Lower lobe of right lung (tissue), 2 donors: ENCODE measurements at regions not wholly inside any gene's neighbourhood (a gene's known extent, or its start where the extent isn't known, plus 50 kb on each side); places are given as distances from the start of the nearest gene placed in this dataset.

Experiments used
- ATAC-seq, 2 donors: fragments of 200-7000 bp; cut with Tn5 transposase; one replicate each; pipeline ENCODE4 v1.9.1; 2020 to 2022; ENCODE audit warnings: mild to moderate bottlenecking in 2 of 2, moderate library complexity in 2 of 2
- DNase-seq: peaks from one replicate; pipeline ENCODE4 v3.0.0-alpha.2; 2020
- H3K27ac ChIP-seq: fragments of 200-600 bp; one replicate; pipeline ENCODE4 v1.8.0; 2022
- H3K27me3 ChIP-seq: fragments of 200-600 bp; one replicate; pipeline ENCODE4 v1.8.0; 2022; ENCODE audit warnings: low read depth
- H3K36me3 ChIP-seq: fragments of 200-600 bp; one replicate; pipeline ENCODE4 v1.8.0; 2022; ENCODE audit warnings: mild to moderate bottlenecking
- H3K4me1 ChIP-seq: fragments of 200-600 bp; one replicate; pipeline ENCODE4 v1.8.0; 2022
- H3K4me3 ChIP-seq: fragments of 200-600 bp; one replicate; pipeline ENCODE4 v1.8.0; 2022; ENCODE audit warnings: mild to moderate bottlenecking
- H3K9me3 ChIP-seq: fragments of 200-600 bp; one replicate; pipeline ENCODE4 v1.8.0; 2022
- CTCF ChIP-seq: fragments of 200-600 bp; IDR thresholded peaks from one replicate; pipeline ENCODE4 v1.8.0; 2022; ENCODE audit warnings: antibody characterized with exemption, mild to moderate bottlenecking
- intact Hi-C: fragments of 100-400 bp; cut with DNase I; formaldehyde crosslinking; loops from one replicate; pipeline ENCODE4 v1.11.0; 2022
- donor health status: DM: no; HTN: yes; CAD: no; lungs with severe emphysema.

- no peak for ATAC-seq
Measured at GRCh38 chr4:133741766-133742165, 459.8 kb downstream of the PABPC4L start.

GRCh38 chr4:133720001-133720400, 481.6 kb downstream of the PABPC4L start:
- no peak for DNase-seq
- intact Hi-C loops: no loop called here
- H3K36me3 ChIP-seq: no peaks in the 10 kb centered on the region

More at GRCh38 chr4:133741766-133742165, 459.8 kb downstream of the PABPC4L start:
- Histone ChIP-seq H3K9me3 (peaks cover 3% of the 10 kb centered on the region), H3K36me3 (no peaks in the 10 kb centered on the region), H3K4me1 (no peaks in the 10 kb centered on the region), H3K4me3 (no peak overlapping the region), H3K27ac (no peak overlapping the region), H3K27me3 (no peaks in the 10 kb centered on the region)
- no peak for TF ChIP-seq CTCF
- intact Hi-C loops: no loop called here
- no peak for DNase-seq

DNA sequence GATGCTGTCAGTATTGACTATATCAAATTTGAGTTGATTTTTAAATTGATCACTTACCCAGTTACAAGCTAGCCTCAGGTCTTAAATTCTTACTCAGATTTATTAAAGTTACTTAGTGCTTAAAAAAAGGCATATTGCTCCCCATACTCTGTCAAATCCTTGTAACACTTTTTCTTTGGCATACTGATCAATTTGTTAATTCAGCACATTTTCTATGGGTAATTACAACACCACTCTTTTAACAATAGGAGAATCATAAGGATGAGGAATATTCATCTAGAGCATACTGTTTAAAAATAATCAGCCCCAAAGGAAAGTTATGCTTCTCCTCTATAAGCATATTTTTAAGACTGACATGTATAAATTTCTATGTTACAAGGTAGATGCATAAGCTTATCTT, 482.5 kb downstream of the PABPC4L start:
- H3K27ac ChIP-seq: no peak overlapping the region
- H3K9me3 ChIP-seq: no peaks in the 10 kb centered on the region
- H3K4me1 ChIP-seq: no peaks in the 10 kb centered on the region
- no peak for TF ChIP-seq CTCF
- H3K4me3 ChIP-seq: no peak overlapping the region
- H3K36me3 ChIP-seq: no peaks in the 10 kb centered on the region
- DNase-seq (no peak), ATAC-seq (no peak)
- no peaks in the 10 kb centered on the region for H3K27me3 ChIP-seq
- intact Hi-C loops: no loop called here

More at GRCh38 chr4:133720001-133720400, 481.6 kb downstream of the PABPC4L start:
- H3K27me3 ChIP-seq: no peaks in the 10 kb centered on the region
- no peak overlapping the region for H3K4me3 ChIP-seq
- H3K9me3 ChIP-seq: no peaks in the 10 kb centered on the region
- no peak for ATAC-seq
- no peaks in the 10 kb centered on the region for H3K4me1 ChIP-seq
- H3K27ac ChIP-seq: no peak overlapping the region
- TF ChIP-seq CTCF: no peak

- Histone ChIP-seq H3K9me3 (no peaks in the 10 kb centered on the region), H3K27ac (no peak overlapping the region), H3K36me3 (no peaks in the 10 kb centered on the region), H3K4me3 (no peak overlapping the region), H3K27me3 (no peaks in the 10 kb centered on the region), H3K4me1 (no peaks in the 10 kb centered on the region)
- intact Hi-C loops: no loop called here
- no peak for DNase-seq
- ATAC-seq: no peak
- TF ChIP-seq CTCF: no peak
Measured at GRCh38 chr4:133714211-133714610, 487.4 kb downstream of the PABPC4L start.

DNA sequence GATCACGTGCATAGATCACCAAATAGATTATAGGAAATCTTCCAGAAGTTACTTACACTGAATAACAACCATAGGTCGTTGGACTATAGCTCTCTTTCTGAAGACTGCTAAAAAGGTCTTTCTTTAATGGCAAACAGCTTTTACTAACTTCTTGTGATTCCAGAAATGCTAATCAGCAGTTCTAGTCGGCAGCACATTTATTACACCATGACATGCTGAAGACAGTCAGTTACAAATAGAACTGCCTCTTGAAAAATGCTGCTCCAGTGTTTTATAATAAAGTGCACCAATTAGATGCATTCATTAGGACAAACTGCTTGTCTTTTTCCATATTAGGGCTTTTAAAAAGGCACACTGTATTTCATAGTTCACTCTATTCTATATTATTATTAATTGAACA, 488.2 kb downstream of the PABPC4L start:
- Histone ChIP-seq H3K27me3 (no peaks in the 10 kb centered on the region), H3K27ac (no peak overlapping the region), H3K4me1 (no peaks in the 10 kb centered on the region), H3K4me3 (no peak overlapping the region), H3K36me3 (no peaks in the 10 kb centered on the region), H3K9me3 (no peaks in the 10 kb centered on the region)
- no peak for TF ChIP-seq CTCF
- intact Hi-C loops: no loop called here
- ATAC-seq (no peak), DNase-seq (no peak)

DNA sequence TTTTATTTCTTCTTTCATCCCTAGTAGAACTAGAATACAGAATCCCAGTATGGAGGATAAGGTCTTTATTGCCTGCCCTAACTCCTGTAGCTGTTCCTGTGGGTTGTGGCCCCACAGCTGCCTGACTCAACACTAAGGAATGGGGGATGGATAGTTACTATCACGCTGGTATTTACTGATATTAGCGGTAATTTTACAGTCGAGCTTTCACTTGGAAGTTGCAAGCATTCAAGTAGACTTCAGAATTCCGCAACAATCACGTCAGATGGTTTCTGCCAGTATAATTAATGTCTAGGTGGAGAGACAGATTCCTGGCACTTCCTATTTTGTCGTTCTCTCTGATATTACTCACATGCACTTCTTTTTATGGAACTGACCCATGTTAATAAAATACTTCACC, 489.8 kb downstream of the PABPC4L start:
- no peaks in the 10 kb centered on the region for H3K4me1 ChIP-seq

More for the DNA sequence above, 489.8 kb downstream of the PABPC4L start:
- Histone ChIP-seq H3K9me3 (no peaks in the 10 kb centered on the region), H3K4me3 (no peak overlapping the region), H3K27ac (no peak overlapping the region), H3K36me3 (no peaks in the 10 kb centered on the region), H3K27me3 (no peaks in the 10 kb centered on the region)
- no peak for ATAC-seq
- no peak for TF ChIP-seq CTCF
- DNase-seq: no peak
- intact Hi-C loops: no loop called here
